Upper lobe of right lung (tissue), 1 donor: ENCODE measurements at regions not wholly inside any gene's neighbourhood (a gene's known extent, or its start where the extent isn't known, plus 50 kb on each side); places are given as distances from the start of the nearest gene placed in this dataset.
"Not testable (repeated sequence)": the region's sequence is repeated elsewhere in the genome, so short reads cannot be mapped to it uniquely, and the experiment has no call there.

Source experiments
- ATAC-seq: fragments of 200-7000 bp; cut with Tn5 transposase; one replicate; pipeline ENCODE4 v1.9.1; 2020; ENCODE audit warnings: mild to moderate bottlenecking, moderate library complexity
- DNase-seq: peaks from one replicate; pipeline ENCODE4 v3.0.0-alpha.2; 2020
- H3K27ac ChIP-seq: fragments of 200-600 bp; one replicate; pipeline ENCODE4 v1.8.0; 2022
- H3K27me3 ChIP-seq: fragments of 200-600 bp; one replicate; pipeline ENCODE4 v1.8.0; 2022; ENCODE audit warnings: mild to moderate bottlenecking
- H3K36me3 ChIP-seq: fragments of 200-600 bp; one replicate; pipeline ENCODE4 v1.8.0; 2022
- H3K4me1 ChIP-seq: fragments of 200-600 bp; one replicate; pipeline ENCODE4 v1.8.0; 2022
- H3K4me3 ChIP-seq: fragments of 200-600 bp; one replicate; pipeline ENCODE4 v1.8.0; 2022; ENCODE audit warnings: mild to moderate bottlenecking
- H3K9me3 ChIP-seq: fragments of 200-600 bp; one replicate; pipeline ENCODE4 v1.8.0; 2022
- CTCF ChIP-seq: fragments of 200-600 bp; IDR thresholded peaks from one replicate; pipeline ENCODE4 v1.8.0; 2022; ENCODE audit warnings: antibody characterized with exemption
- intact Hi-C: fragments of 100-400 bp; cut with DNase I; formaldehyde crosslinking; loops from one replicate; pipeline ENCODE4 v1.11.0; 2022
- donor health status: DM: no; HTN: yes; CAD: no; lungs with severe emphysema.

- Histone ChIP-seq H3K4me1 (peaks cover 14% of the 10 kb centered on the region), H3K36me3 (no peaks in the 10 kb centered on the region), H3K27me3 (no peaks in the 10 kb centered on the region), H3K27ac (no peak overlapping the region), H3K4me3 (no peak overlapping the region), H3K9me3 (no peaks in the 10 kb centered on the region)
- TF ChIP-seq CTCF = no peak
- ATAC-seq = no peak
- peak; percentile 48 for DNase-seq
- intact Hi-C loops = no loop called here
These were observed 206.6 kb downstream of the NDUFA10 start for GRCh38 chr2:239818531-239819011.

GRCh38 chr2:239818086-239818485, 207.1 kb downstream of the NDUFA10 start:
- no peak for DNase-seq
- Histone ChIP-seq H3K4me1 (peaks cover 19% of the 10 kb centered on the region), H3K27me3 (no peaks in the 10 kb centered on the region), H3K36me3 (no peaks in the 10 kb centered on the region), H3K9me3 (no peaks in the 10 kb centered on the region), H3K4me3 (no peak overlapping the region), H3K27ac (no peak overlapping the region)
- no peak for ATAC-seq
- intact Hi-C loops = no loop called here
- no peak for TF ChIP-seq CTCF

GRCh38 chr2:239817468-239818031, 207.6 kb downstream of the NDUFA10 start:
- peaks cover 20% of the 10 kb centered on the region for H3K4me1 ChIP-seq
- intact Hi-C loops = not testable (repeated sequence)

GRCh38 chr2:239816576-239817467, 208.3 kb downstream of the NDUFA10 start:
- H3K9me3 ChIP-seq = no peaks in the 10 kb centered on the region
- H3K36me3 ChIP-seq = no peaks in the 10 kb centered on the region
- ATAC-seq (no peak), DNase-seq (peak; percentile 41)
- no peak overlapping the region for H3K4me3 ChIP-seq
- H3K27ac ChIP-seq = no peak overlapping the region
- intact Hi-C loops = no loop called here
- H3K4me1 ChIP-seq = peaks cover 20% of the 10 kb centered on the region
- no peaks in the 10 kb centered on the region for H3K27me3 ChIP-seq
- no peak for TF ChIP-seq CTCF

More at GRCh38 chr2:239817468-239818031, 207.6 kb downstream of the NDUFA10 start:
- not testable (repeated sequence) for ATAC-seq, H3K4me3 ChIP-seq, H3K27ac ChIP-seq, H3K27me3 ChIP-seq, H3K36me3 ChIP-seq, DNase-seq, H3K9me3 ChIP-seq

GRCh38 chr2:239815671-239816070, 209.5 kb downstream of the NDUFA10 start:
- no peaks in the 10 kb centered on the region for H3K27me3 ChIP-seq
- ATAC-seq (no peak), DNase-seq (no peak)
- no peak overlapping the region for H3K4me3 ChIP-seq
- intact Hi-C loops = no loop called here
- no peaks in the 10 kb centered on the region for H3K36me3 ChIP-seq
- H3K9me3 ChIP-seq = no peaks in the 10 kb centered on the region
- no peak overlapping the region for H3K27ac ChIP-seq
- TF ChIP-seq CTCF = no peak
- peaks cover 20% of the 10 kb centered on the region for H3K4me1 ChIP-seq
